ENCODE measurements at regions not wholly inside any gene's neighbourhood (a gene's known extent, or its start where the extent isn't known, plus 50 kb on each side); places are given as distances from the start of the nearest gene placed in this dataset.

DNA sequence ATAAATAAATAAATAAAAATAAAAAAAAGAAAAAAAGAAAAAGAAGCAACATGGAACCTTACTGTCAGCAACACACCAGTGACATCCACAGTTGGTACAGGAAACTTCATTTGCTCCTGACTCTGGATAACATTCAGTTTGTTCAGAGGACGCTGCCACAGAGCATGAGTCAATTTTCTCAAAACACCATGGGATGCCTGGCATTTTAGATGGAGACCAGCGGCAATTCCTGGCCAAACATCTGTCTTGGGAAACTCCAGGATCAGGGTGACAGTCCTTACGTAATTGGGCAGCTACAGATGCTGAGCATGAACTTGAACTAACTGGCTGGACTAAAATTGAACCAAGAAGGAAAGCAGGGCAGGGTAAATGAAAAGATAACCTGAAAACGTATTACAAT lies 166.2 kb upstream of the CPNE8 start:
- TF ChIP-seq CTCF (IDR thresholded peaks at IDR 0.05) (no peak), EZH2 (IDR thresholded peaks at IDR 0.05) (no peak)
